Endothelial cell of umbilical vein (primary cell): ENCODE measurements at regions not wholly inside any gene's neighbourhood (a gene's known extent, or its start where the extent isn't known, plus 50 kb on each side); places are given as distances from the start of the nearest gene placed in this dataset.

Experiments used
- EZH2 ChIP-seq: IDR thresholded peaks from 2 replicates; pipeline ENCODE4 v1.6.1; 2012; ENCODE audit warnings: borderline replicate concordance, low read depth, mild to moderate bottlenecking, moderate library complexity, low read length, inconsistent platforms; ENCODE audit not compliant: severe bottlenecking
- MYC ChIP-seq: IDR thresholded peaks from one replicate; pipeline ENCODE4 v1.6.1; 2011; ENCODE audit warnings: mild to moderate bottlenecking, low read depth, low read length

- TF ChIP-seq MYC (no peak), EZH2 (no peak)
Measured at GRCh38 chr9:115494393-115494792, 376.4 kb upstream of the TNC start.
